PC-9 (cell line): ENCODE measurements at regions not wholly inside any gene's neighbourhood (a gene's known extent, or its start where the extent isn't known, plus 50 kb on each side); places are given as distances from the start of the nearest gene placed in this dataset.
A peak's percentile ranks its signal among the peaks of the same experiment; 100 is the strongest.

ENCODE experiments used
- BruUV-seq: library from RNA; stranded (reverse); fragments of 400-500 nt; replicated peaks from 2 replicates; lab custom pipeline; 2021; lab: Mats Ljungman, UMichigan
- CTCF ChIA-PET: fragments of 300-600 bp; sonication (Branson Sonifier 250); formaldehyde crosslinking; loops from one replicate; lab custom pipeline; 2022; ENCODE audit warnings: antibody characterized with exemption; lab: Charles Lee
- POLR2A ChIA-PET: fragments of 300-600 bp; sonication (Branson Sonifier 250); formaldehyde crosslinking; loops from one replicate; lab custom pipeline; 2022; ENCODE audit warnings: antibody characterized with exemption; ENCODE audit not compliant: unreplicated experiment; lab: Charles Lee
- DNase-seq, 2 experiments: peaks; one replicate each; pipeline versions ENCODE4 v3.0.0 to v3.0.0-alpha.2; 2015 to 2022; ENCODE audit warnings: mixed read lengths in 1 of 2
- H2AFZ ChIP-seq: fragments of 200-600 bp; sonication (generic); 2 replicates; pipeline ENCODE4 v1.8.1; 2017; ENCODE audit warnings: antibody characterized with exemption
- H3F3A ChIP-seq: fragments of 200-600 bp; sonication (generic); 2 replicates; pipeline ENCODE4 v1.8.1; 2017; ENCODE audit warnings: antibody characterized with exemption, mild to moderate bottlenecking, low read depth; ENCODE audit not compliant: insufficient read depth
- H3K27ac ChIP-seq: fragments of 200-600 bp; sonication (generic); 2 replicates; pipeline ENCODE4 v1.6.1; 2016; ENCODE audit warnings: mixed run types
- H3K27me3 ChIP-seq: fragments of 200-600 bp; sonication (generic); 2 replicates; pipeline ENCODE4 v1.6.1; 2016; ENCODE audit warnings: low read depth, mixed run types; ENCODE audit not compliant: insufficient read depth
- H3K36me3 ChIP-seq: fragments of 200-600 bp; sonication (generic); 2 replicates; pipeline ENCODE4 v1.6.1; 2016; ENCODE audit warnings: low read depth, mixed run types
- H3K4me1 ChIP-seq: fragments of 200-600 bp; sonication (generic); replicated peaks from 2 replicates; pipeline ENCODE4 v1.6.1; 2016; ENCODE audit warnings: mixed run types; ENCODE audit not compliant: insufficient read depth
- H3K4me2 ChIP-seq: fragments of 200-600 bp; sonication (generic); 2 replicates; pipeline ENCODE4 v1.6.1; 2017; ENCODE audit warnings: mixed run types
- H3K4me3 ChIP-seq: fragments of 200-600 bp; sonication (generic); 2 replicates; pipeline ENCODE4 v1.6.1; 2016; ENCODE audit warnings: mixed run types
- H3K79me2 ChIP-seq: fragments of 200-600 bp; sonication (generic); 2 replicates; pipeline ENCODE4 v1.6.1; 2017; ENCODE audit warnings: low read depth, mixed run types
- H3K9me2 ChIP-seq: fragments of 200-600 bp; sonication (generic); 2 replicates; pipeline ENCODE4 v1.8.1; 2017; ENCODE audit warnings: mild to moderate bottlenecking; ENCODE audit not compliant: insufficient read depth
- H3K9me3 ChIP-seq: fragments of 200-600 bp; sonication (generic); 2 replicates; pipeline ENCODE4 v1.8.1; 2016; ENCODE audit warnings: low read depth; ENCODE audit not compliant: insufficient read depth
- H4K20me1 ChIP-seq: fragments of 200-600 bp; sonication (generic); 2 replicates; pipeline ENCODE4 v1.8.1; 2017; ENCODE audit not compliant: insufficient read depth
- CTCF ChIP-seq: fragments of 200-600 bp; sonication (generic); conservative IDR thresholded peaks from 2 replicates; pipeline ENCODE4 v1.6.1; 2017; ENCODE audit warnings: mixed run types, antibody characterized with exemption, mild to moderate bottlenecking, moderate library complexity
- EZH2 ChIP-seq: fragments of 200-600 bp; sonication (generic); IDR thresholded peaks from 2 replicates; pipeline ENCODE4 v1.8.0; 2017; ENCODE audit warnings: antibody characterized with exemption, low read depth
- intact Hi-C: fragments of 100-400 bp; cut with micrococcal nuclease; formaldehyde crosslinking; loops from one replicate; pipeline ENCODE4 v1.10.0; 2022; ENCODE audit not compliant: unreplicated experiment

- Histone ChIP-seq H4K20me1 (no peaks in the 10 kb centered on the region), H3K9me3 (no peaks in the 10 kb centered on the region), H2AFZ (no peak overlapping the region), H3K4me2 (no peak overlapping the region), H3K27me3 (no peaks in the 10 kb centered on the region), H3K79me2 (no peaks in the 10 kb centered on the region), H3K36me3 (no peaks in the 10 kb centered on the region), H3K4me3 (no peak overlapping the region), H3F3A (no peaks in the 10 kb centered on the region), H3K27ac (no peak overlapping the region), H3K4me1 (no peaks in the 10 kb centered on the region), H3K9me2 (no peaks in the 10 kb centered on the region)
- TF ChIP-seq EZH2 (no peak), CTCF (no peak)
- intact Hi-C loops = no loop called here
- BruUV-seq = no TSS peak
- no peak for DNase-seq
- POLR2A ChIA-PET = no interaction called here
- CTCF ChIA-PET = no interaction called here
Observed at GRCh38 chr12:78617683-78618082, 246.9 kb upstream of the SYT1 start.

DNA sequence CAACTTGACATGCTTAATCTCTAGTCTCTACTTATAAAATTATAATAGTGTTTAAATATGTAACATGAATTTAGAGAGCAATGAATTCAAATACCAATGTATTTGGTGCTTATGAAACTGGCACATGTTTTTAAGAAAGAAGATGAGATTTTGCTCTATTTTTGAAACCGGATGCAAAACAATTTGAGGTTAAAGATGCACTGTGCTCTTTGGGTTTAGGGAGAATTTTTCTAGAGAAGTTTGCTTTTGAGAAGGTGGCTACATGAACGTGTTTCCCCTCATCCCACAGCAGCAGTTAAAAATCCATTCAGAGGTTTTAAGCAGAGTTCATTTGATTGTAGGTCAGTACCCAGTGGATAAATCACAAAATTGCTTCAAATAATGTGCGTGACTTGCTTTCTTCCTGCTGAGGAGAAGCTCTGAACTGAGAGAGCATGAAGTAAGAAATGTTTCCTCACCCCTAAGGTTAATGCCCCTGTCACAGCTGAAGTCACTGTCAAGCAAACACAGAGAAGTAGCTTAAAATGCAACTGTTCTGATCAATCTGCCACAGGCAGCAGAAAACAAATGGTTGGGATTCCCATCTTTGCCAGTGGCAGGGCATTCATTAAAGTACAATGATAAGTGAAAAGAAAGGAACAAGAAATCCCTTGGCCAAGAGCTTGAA is 241.9 kb upstream of the SYT1 start:
- no peak overlapping the region for H3K4me2 ChIP-seq
- H3K27me3 ChIP-seq = no peaks in the 10 kb centered on the region
- H3K27ac ChIP-seq = no peak overlapping the region
- no peak overlapping the region for H3K4me3 ChIP-seq
- no peaks in the 10 kb centered on the region for H3K79me2 ChIP-seq
- BruUV-seq = no TSS peak
- TF ChIP-seq EZH2 (no peak), CTCF (no peak)
- ChIA-PET POLR2A (no interaction called here), CTCF (no interaction called here)
- DNase-seq = no peak
- no peaks in the 10 kb centered on the region for H3F3A ChIP-seq
- H4K20me1 ChIP-seq = no peaks in the 10 kb centered on the region
- H3K36me3 ChIP-seq = no peaks in the 10 kb centered on the region
- 0 out of 2 replicates have a peak overlapping the region, but pooled peaks have one; percentile 41 for H2AFZ ChIP-seq
- intact Hi-C loops = no loop called here
- H3K9me3 ChIP-seq = no peaks in the 10 kb centered on the region
- H3K9me2 ChIP-seq = no peaks in the 10 kb centered on the region
- no peaks in the 10 kb centered on the region for H3K4me1 ChIP-seq

GRCh38 chr12:78628491-78629100 is 236.0 kb upstream of the SYT1 start:
- CTCF ChIA-PET = interaction anchor here (0.5 kb wide), 1 partner anchor 1749 kb away, joined by 4 read pairs; no protein-coding TSS in a partner anchor
- Histone ChIP-seq H3K4me3 (no peak overlapping the region), H3K9me3 (no peaks in the 10 kb centered on the region), H3K4me2 (no peak overlapping the region), H3K4me1 (no peaks in the 10 kb centered on the region), H3K36me3 (no peaks in the 10 kb centered on the region), H4K20me1 (no peaks in the 10 kb centered on the region), H2AFZ (no peak overlapping the region), H3K9me2 (no peaks in the 10 kb centered on the region), H3F3A (no peaks in the 10 kb centered on the region), H3K27me3 (no peaks in the 10 kb centered on the region), H3K79me2 (no peaks in the 10 kb centered on the region), H3K27ac (no peak overlapping the region)
- TF ChIP-seq CTCF (no peak), EZH2 (no peak)
- POLR2A ChIA-PET = no interaction called here
- no peak for DNase-seq
- intact Hi-C loops = no loop called here
- no TSS peak for BruUV-seq
